Fibroblast of the aortic adventitia (primary cell): ENCODE measurements at regions not wholly inside any gene's neighbourhood (a gene's known extent, or its start where the extent isn't known, plus 50 kb on each side); places are given as distances from the start of the nearest gene placed in this dataset.
A peak's percentile ranks its signal among the peaks of the same experiment; 100 is the strongest.

Experiments
- DNase-seq: peaks from one replicate; pipeline ENCODE4 v3.0.0-alpha.2; 2010; ENCODE audit warnings: low read depth
- H3K4me3 ChIP-seq: 2 replicates; pipeline ENCODE4 v1.5.1; 2011; ENCODE audit warnings: low read depth, mild to moderate bottlenecking, control low read depth, low read length, moderate library complexity
- CTCF ChIP-seq: IDR thresholded peaks from 2 replicates; pipeline ENCODE4 v1.5.1; 2011; ENCODE audit warnings: mild to moderate bottlenecking, low read length, control low read depth, inconsistent platforms; ENCODE audit not compliant: insufficient read depth

DNA sequence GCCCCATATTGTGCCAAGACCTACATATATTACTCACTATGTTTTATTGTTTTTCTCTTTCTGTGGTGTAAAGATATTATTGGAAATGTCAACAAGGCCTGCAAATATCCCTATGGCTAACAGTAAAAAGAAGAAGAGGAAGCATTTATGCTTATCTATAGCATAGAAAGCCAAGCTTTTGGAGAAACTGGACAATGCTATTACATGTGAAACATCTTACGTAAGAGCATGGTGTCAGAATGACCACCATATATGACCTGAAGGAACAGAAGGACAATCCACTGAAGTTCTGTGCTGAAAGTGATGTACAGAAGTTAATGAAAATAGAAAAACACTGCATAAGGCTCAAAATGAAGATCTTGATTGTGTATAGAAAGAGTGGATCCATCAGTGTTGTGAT, 145.2 kb downstream of the KCTD12 start:
- no peak for TF ChIP-seq CTCF
- no peak for DNase-seq
- H3K4me3 ChIP-seq: no peak overlapping the region

- no peak for TF ChIP-seq CTCF
- no peak for DNase-seq
- H3K4me3 ChIP-seq: no peak overlapping the region
These were observed 147.6 kb downstream of the KCTD12 start for GRCh38 chr13:76738616-76739015.

- no peak for DNase-seq
- no peak overlapping the region for H3K4me3 ChIP-seq
- no peak for TF ChIP-seq CTCF
These were observed 148.7 kb downstream of the KCTD12 start for GRCh38 chr13:76737526-76737925.

DNA sequence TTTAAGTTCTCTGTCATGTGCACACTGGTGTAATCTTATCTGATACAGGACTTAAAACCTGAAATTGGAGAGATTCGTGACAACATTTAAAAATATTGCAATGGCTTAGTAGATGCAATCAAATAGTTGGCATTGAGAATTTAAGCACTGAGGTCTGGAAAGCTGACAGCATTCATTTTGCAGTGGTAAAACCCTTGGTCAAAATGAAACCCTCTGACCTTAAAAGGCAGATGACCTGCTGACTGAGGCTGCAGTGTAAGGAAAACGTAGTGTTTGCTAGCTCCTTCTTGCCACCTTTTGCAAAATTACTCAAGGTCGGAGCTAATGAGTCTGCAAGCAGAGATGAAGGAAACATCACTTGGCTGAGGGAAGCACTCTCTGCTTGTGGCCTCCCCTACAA, 150.6 kb downstream of the KCTD12 start:
- peak; percentile 36 for DNase-seq
- TF ChIP-seq CTCF: no peak
- no peak overlapping the region for H3K4me3 ChIP-seq

DNA sequence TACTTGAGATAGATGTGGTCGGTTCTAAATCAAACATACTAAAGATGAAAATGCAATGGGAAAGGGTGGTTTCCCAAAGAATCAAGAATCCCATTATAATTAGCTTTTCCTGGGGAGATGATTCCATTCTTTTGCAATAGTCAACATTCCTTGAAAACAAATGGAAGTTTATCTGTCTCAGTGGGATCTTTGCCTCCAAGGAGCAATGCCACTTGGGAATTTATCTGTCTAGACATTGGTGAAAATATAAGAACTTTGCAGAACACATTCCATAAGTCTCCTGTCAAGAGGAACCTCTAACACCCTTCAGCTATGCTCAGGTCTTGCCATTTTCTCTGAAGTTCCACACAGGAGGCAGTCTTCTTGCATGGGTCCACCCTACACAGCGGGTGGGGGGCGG, 152.5 kb downstream of the KCTD12 start:
- no peak for TF ChIP-seq CTCF
- no peak overlapping the region for H3K4me3 ChIP-seq
- DNase-seq: no peak

GRCh38 chr13:76732367-76732766, 153.8 kb downstream of the KCTD12 start:
- no peak for TF ChIP-seq CTCF
- no peak overlapping the region for H3K4me3 ChIP-seq
- DNase-seq: no peak

DNA sequence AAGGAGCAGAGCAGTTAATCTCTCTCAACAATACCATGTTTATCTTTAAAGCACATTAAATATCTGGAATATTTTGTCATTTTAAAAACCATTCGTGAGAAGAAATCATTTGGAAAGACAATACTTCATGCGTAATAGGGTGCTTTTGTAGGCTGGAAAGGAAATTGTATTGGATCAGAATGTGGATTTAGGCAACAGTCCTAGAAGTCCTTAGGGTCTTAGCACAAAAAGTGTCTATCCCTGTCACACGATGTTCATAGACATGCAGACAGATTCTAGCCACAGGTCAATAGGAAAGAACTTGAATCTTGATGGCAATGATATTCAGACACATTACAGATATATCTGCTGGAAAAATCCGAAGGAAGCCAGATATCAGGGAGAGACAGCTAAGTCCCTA, 156.0 kb downstream of the KCTD12 start:
- no peak for TF ChIP-seq CTCF
- no peak overlapping the region for H3K4me3 ChIP-seq
- DNase-seq: peak; percentile 94
